Stimulated activated CD8-positive, alpha-beta memory T cell treated with anti-CD3 and anti-CD28 coated beads, Interleukin-2, amount 100 ng/mL, for 48 hours (primary cell): ENCODE measurements at regions not wholly inside any gene's neighbourhood (a gene's known extent, or its start where the extent isn't known, plus 50 kb on each side); places are given as distances from the start of the nearest gene placed in this dataset.
"Not testable (repeated sequence)": the region's sequence is repeated elsewhere in the genome, so short reads cannot be mapped to it uniquely, and the experiment has no call there.

Experiments used
- DNase-seq, 2 donors: peaks; one replicate each; pipeline ENCODE4 v3.0.0-alpha.2; 2020; ENCODE audit warnings: low read depth in 2 of 2

GRCh38 chr7:35909870-35910357 is 109.1 kb downstream of the SEPTIN7 start:
- no peak for DNase-seq

GRCh38 chr7:35910621-35911020 is 109.8 kb downstream of the SEPTIN7 start:
- not testable (repeated sequence) for DNase-seq

GRCh38 chr7:35913350-35913749 is 112.5 kb downstream of the SEPTIN7 start:
- DNase-seq: not testable (repeated sequence)

GRCh38 chr7:35914214-35914613 is 113.4 kb downstream of the SEPTIN7 start:
- DNase-seq: not testable (repeated sequence)

GRCh38 chr7:35915247-35915955 is 114.5 kb downstream of the SEPTIN7 start:
- DNase-seq: not testable (repeated sequence)

- DNase-seq: not testable (repeated sequence)
Measured at GRCh38 chr7:35918217-35918616, 117.4 kb downstream of the SEPTIN7 start.

- DNase-seq: not testable (repeated sequence)
Measured at GRCh38 chr7:35919607-35920006, 118.8 kb downstream of the SEPTIN7 start.

- not testable (repeated sequence) for DNase-seq
Measured at GRCh38 chr7:35921338-35921737, 120.5 kb downstream of the SEPTIN7 start.

- DNase-seq: not testable (repeated sequence)
Measured at GRCh38 chr7:35924668-35925067, 123.8 kb downstream of the SEPTIN7 start.

- not testable (repeated sequence) for DNase-seq
Measured at GRCh38 chr7:35926966-35927365, 126.1 kb downstream of the SEPTIN7 start.

- DNase-seq: not testable (repeated sequence)
Measured at GRCh38 chr7:35931134-35931533, 130.3 kb downstream of the SEPTIN7 start.

GRCh38 chr7:35931551-35931950 is 130.7 kb downstream of the SEPTIN7 start:
- DNase-seq: not testable (repeated sequence)

- not testable (repeated sequence) for DNase-seq
Measured at GRCh38 chr7:35940695-35941094, 139.8 kb downstream of the SEPTIN7 start.

- DNase-seq: not testable (repeated sequence)
Measured at GRCh38 chr7:35945621-35946020, 144.8 kb downstream of the SEPTIN7 start.

GRCh38 chr7:35955735-35956134 is 154.9 kb downstream of the SEPTIN7 start:
- not testable (repeated sequence) for DNase-seq

GRCh38 chr7:35956988-35957387 is 156.1 kb downstream of the SEPTIN7 start:
- not testable (repeated sequence) for DNase-seq

- DNase-seq: not testable (repeated sequence)
Measured at GRCh38 chr7:35961260-35961659, 160.4 kb downstream of the SEPTIN7 start.

- DNase-seq: not testable (repeated sequence)
Measured at GRCh38 chr7:35962607-35963006, 161.8 kb downstream of the SEPTIN7 start.

- DNase-seq: no peak
Measured at GRCh38 chr7:35967366-35968139, 166.7 kb downstream of the SEPTIN7 start.

- no peak for DNase-seq
Measured at GRCh38 chr7:35968140-35968940, 167.5 kb downstream of the SEPTIN7 start.

GRCh38 chr7:35969066-35969465 is 168.2 kb downstream of the SEPTIN7 start:
- DNase-seq: no peak

GRCh38 chr7:35970458-35970857 is 169.6 kb downstream of the SEPTIN7 start:
- no peak for DNase-seq
